H1 (cell line): ENCODE measurements at regions not wholly inside any gene's neighbourhood (a gene's known extent, or its start where the extent isn't known, plus 50 kb on each side); places are given as distances from the start of the nearest gene placed in this dataset.

Source experiments
- CTCF ChIA-PET: fragments of 300-600 bp; sonication (Branson Sonifier 250); formaldehyde crosslinking; loops from one replicate; lab custom pipeline; 2021; ENCODE audit not compliant: partially characterized antibody; lab: Charles Lee
- POLR2A ChIA-PET: fragments of 300-600 bp; sonication (Branson Sonifier 250); formaldehyde crosslinking; loops from one replicate; lab custom pipeline; 2021; ENCODE audit warnings: inconsistent platforms; ENCODE audit not compliant: partially characterized antibody; lab: Charles Lee
- DNase-seq, 2 experiments: peaks; one replicate each; pipeline versions ENCODE4 v3.0.0 to v3.0.0-alpha.2; 2010 to 2022; ENCODE audit warnings: low spot score in 2 of 2, low read depth in 1 of 2, mixed read lengths in 1 of 2
- FAIRE-seq: peaks from 2 replicates; lab custom pipeline; 2011; peaks lifted over from hg19 to GRCh38; lab: Jason Lieb, UNC
- H2AFZ ChIP-seq: 2 replicates; pipeline ENCODE4 v1.8.1; 2012; ENCODE audit warnings: low read length, inconsistent platforms
- H2AK5ac ChIP-seq: 2 replicates; pipeline ENCODE4 v1.6.1; 2013; ENCODE audit warnings: low read depth, low read length
- H2BK120ac ChIP-seq: replicated peaks from 2 replicates; pipeline ENCODE3; 2013; ENCODE audit warnings: low read depth, low read length, inconsistent platforms
- H2BK12ac ChIP-seq: 2 replicates; pipeline ENCODE4 v1.6.1; 2013; ENCODE audit warnings: low read depth, low read length
- H2BK15ac ChIP-seq: 2 replicates; pipeline ENCODE4 v1.6.1; 2013; ENCODE audit warnings: low read length
- H2BK20ac ChIP-seq: 2 replicates; pipeline ENCODE4 v1.6.1; 2013; ENCODE audit warnings: low read length
- H2BK5ac ChIP-seq: 2 replicates; pipeline ENCODE4 v1.6.1; 2013; ENCODE audit warnings: low read depth, low read length
- H3K14ac ChIP-seq: 2 replicates; pipeline ENCODE4 v1.6.1; 2013; ENCODE audit warnings: inconsistent platforms; ENCODE audit not compliant: insufficient read length
- H3K18ac ChIP-seq: 2 replicates; pipeline ENCODE4 v1.6.1; 2013; ENCODE audit warnings: low read length; ENCODE audit errors: extremely low read depth
- H3K23ac ChIP-seq: 2 replicates; pipeline ENCODE4 v1.6.1; 2013; ENCODE audit warnings: inconsistent platforms; ENCODE audit not compliant: insufficient read length
- H3K23me2 ChIP-seq: 2 replicates; pipeline ENCODE4 v1.6.1; 2013; ENCODE audit warnings: low read depth, low read length
- H3K27ac ChIP-seq: 2 replicates; pipeline ENCODE4 v1.6.1; 2011; ENCODE audit warnings: low read depth, low read length, inconsistent platforms
- H3K27me3 ChIP-seq, 4 experiments: replicated peaks in 1 of 4; 1 replicate in 1 of 4; 2 replicates in 3 of 4; pipeline versions ENCODE4 v1.6.1 to v1.8.1; 2011 to 2013; ENCODE audit warnings: low read length in 3 of 4, mild to moderate bottlenecking in 3 of 4, inconsistent platforms in 2 of 4, mixed read lengths in 2 of 4, moderate library complexity in 1 of 4; ENCODE audit not compliant: control insufficient read depth in 3 of 4, insufficient read depth in 3 of 4; ENCODE audit errors: extremely low read depth in 1 of 4
- H3K36me3 ChIP-seq, 4 experiments: 2 replicates each; pipeline versions ENCODE4 v1.6.1 to v1.8.1; 2011 to 2013; ENCODE audit warnings: mild to moderate bottlenecking in 4 of 4, low read length in 3 of 4, moderate library complexity in 2 of 4, control low read depth in 1 of 4, inconsistent platforms in 1 of 4; ENCODE audit not compliant: insufficient read depth in 4 of 4, control insufficient read depth in 2 of 4
- H3K4ac ChIP-seq: replicated peaks from 2 replicates; pipeline ENCODE3; 2013; ENCODE audit warnings: low read length, low read depth, mixed read lengths, inconsistent platforms; ENCODE audit not compliant: insufficient read length
- H3K4me1 ChIP-seq, 4 experiments: replicated peaks in 1 of 4; 1 replicate in 1 of 4; 2 replicates in 3 of 4; pipeline versions ENCODE4 v1.6.1 to v1.8.1; 2011 to 2013; ENCODE audit warnings: low read length in 3 of 4, inconsistent platforms in 2 of 4, mixed read lengths in 1 of 4; ENCODE audit not compliant: insufficient read depth in 4 of 4, control insufficient read depth in 3 of 4
- H3K4me2 ChIP-seq, 2 experiments: 2 replicates each; pipeline versions ENCODE4 v1.6.1 to v1.8.1; 2011 to 2013; ENCODE audit warnings: low read depth in 2 of 2, low read length in 2 of 2, control low read depth in 1 of 2, inconsistent platforms in 1 of 2, mild to moderate bottlenecking in 1 of 2; ENCODE audit not compliant: insufficient read depth in 1 of 2
- H3K4me3 ChIP-seq, 4 experiments: fragments of 200-600, 300-600 bp in 1 of 4; sonication (generic), shearing (Covaris generic), sonication (Bioruptor Twin) in 1 of 4; 2 replicates each; pipeline versions ENCODE4 v1.5.1 to v1.8.1; 2011 to 2016; ENCODE audit warnings: low read length in 4 of 4, low read depth in 3 of 4, control low read depth in 2 of 4, inconsistent platforms in 2 of 4, mild to moderate bottlenecking in 2 of 4, mixed read lengths in 1 of 4, moderate library complexity in 1 of 4; ENCODE audit not compliant: insufficient read depth in 2 of 4; ENCODE audit errors: extremely low read depth in 1 of 4
- H3K56ac ChIP-seq: replicated peaks from 2 replicates; pipeline ENCODE3; 2013; ENCODE audit warnings: low read depth, mild to moderate bottlenecking, mixed read lengths, low read length, inconsistent platforms; ENCODE audit not compliant: insufficient read length
- H3K79me1 ChIP-seq: 2 replicates; pipeline ENCODE4 v1.6.1; 2013; ENCODE audit warnings: low read depth, low read length, control low read depth
- H3K79me2 ChIP-seq, 2 experiments: 2 replicates each; pipeline versions ENCODE4 v1.6.1 to v1.8.1; 2012 to 2013; ENCODE audit warnings: low read length in 2 of 2, mild to moderate bottlenecking in 2 of 2, inconsistent platforms in 1 of 2; ENCODE audit not compliant: insufficient read depth in 2 of 2, control insufficient read depth in 1 of 2
- H3K9ac ChIP-seq, 4 experiments: replicated peaks in 1 of 4; 1 replicate in 1 of 4; 2 replicates in 3 of 4; pipeline versions ENCODE4 v1.6.1 to v1.8.1; 2011 to 2013; ENCODE audit warnings: low read depth in 3 of 4, low read length in 3 of 4, control low read depth in 2 of 4, mild to moderate bottlenecking in 2 of 4, moderate library complexity in 2 of 4, inconsistent platforms in 1 of 4; ENCODE audit errors: extremely low read depth in 1 of 4
- H3K9me3 ChIP-seq, 2 experiments: 2 replicates each; pipeline versions ENCODE4 v1.6.1 to v1.8.1; 2012 to 2013; ENCODE audit warnings: mild to moderate bottlenecking in 2 of 2, moderate library complexity in 2 of 2, control low read depth in 1 of 2, inconsistent platforms in 1 of 2, low read depth in 1 of 2, low read length in 1 of 2, mixed read lengths in 1 of 2; ENCODE audit not compliant: insufficient read depth in 2 of 2
- H4K20me1 ChIP-seq, 2 experiments: replicated peaks in 1 of 2; 2 replicates each; pipeline versions ENCODE3 to v1.8.1; 2011 to 2013; ENCODE audit warnings: inconsistent platforms in 2 of 2, low read length in 2 of 2, mild to moderate bottlenecking in 1 of 2; ENCODE audit not compliant: insufficient read depth in 2 of 2, control insufficient read depth in 1 of 2
- H4K5ac ChIP-seq: 2 replicates; pipeline ENCODE4 v1.6.1; 2013; ENCODE audit warnings: low read length, low read depth, mixed read lengths, inconsistent platforms; ENCODE audit not compliant: insufficient read length
- H4K8ac ChIP-seq: 2 replicates; pipeline ENCODE4 v1.8.0; 2013; ENCODE audit warnings: mild to moderate bottlenecking, moderate library complexity, low read length, inconsistent platforms; ENCODE audit not compliant: insufficient read depth; ENCODE audit errors: extremely low read depth
- H4K91ac ChIP-seq: replicated peaks from 2 replicates; pipeline ENCODE3; 2013; ENCODE audit warnings: low read length, mixed read lengths, inconsistent platforms; ENCODE audit not compliant: insufficient read length
- BCL11A ChIP-seq, 2 experiments: IDR thresholded peaks; one replicate each; pipeline ENCODE4 v1.6.1; 2011; ENCODE audit warnings: low read depth in 2 of 2, low read length in 2 of 2, mild to moderate bottlenecking in 2 of 2
- BRCA1 ChIP-seq: IDR thresholded peaks from 2 replicates; pipeline ENCODE4 v1.6.1; 2012; ENCODE audit warnings: low read depth, low read length, improper control_type of control experiment
- CTBP2 ChIP-seq: IDR thresholded peaks from 2 replicates; pipeline ENCODE4 v1.7.0; 2011; ENCODE audit warnings: borderline replicate concordance, mild to moderate bottlenecking, moderate library complexity, mixed read lengths, low read length; ENCODE audit not compliant: insufficient read depth, insufficient read length
- FOSL1 ChIP-seq: IDR thresholded peaks from 2 replicates; pipeline ENCODE4 v1.6.1; 2011; ENCODE audit warnings: mild to moderate bottlenecking, low read depth, low read length, moderate library complexity; ENCODE audit not compliant: insufficient read depth
- JUND ChIP-seq: IDR thresholded peaks from 2 replicates; pipeline ENCODE4 v1.6.1; 2011; ENCODE audit warnings: mild to moderate bottlenecking, improper control_type of control experiment, low read length
- KDM5A ChIP-seq: fragments of 200-600 bp; IDR thresholded peaks from 2 replicates; pipeline ENCODE4 v1.7.1; 2012; ENCODE audit warnings: mild to moderate bottlenecking, low read length, inconsistent platforms, mixed read lengths
- NANOG ChIP-seq: IDR thresholded peaks from 2 replicates; pipeline ENCODE4 v1.6.1; 2011; ENCODE audit warnings: low read length, low read depth, mild to moderate bottlenecking, inconsistent platforms; ENCODE audit not compliant: insufficient read depth, poor library complexity, severe bottlenecking
- RBBP5 ChIP-seq: IDR thresholded peaks from 2 replicates; pipeline ENCODE4 v1.7.1; 2012; ENCODE audit warnings: low read depth, mild to moderate bottlenecking, inconsistent platforms, low read length, moderate library complexity, borderline replicate concordance
- TAF1 ChIP-seq: IDR thresholded peaks from 2 replicates; pipeline ENCODE4 v1.6.1; 2011; ENCODE audit warnings: mild to moderate bottlenecking, low read depth, low read length
- WGBS, 2 experiments: shearing (Covaris generic) in 1 of 2; methylation state at CpG; one replicate each; pipeline versions ENCODE4 v1.1.6 to v1.1.7; 2013 to 2015; ENCODE audit warnings: low lambda C conversion rate in 2 of 2, mixed read lengths in 2 of 2, inconsistent platforms in 1 of 2, low coverage in 1 of 2, missing lambda C conversion rate in 1 of 2; ENCODE audit not compliant: insufficient replicate concordance in 2 of 2, insufficient coverage in 1 of 2, insufficient read length in 1 of 2; ENCODE audit errors: extremely low coverage in 1 of 2, missing lambda C conversion rate in 1 of 2; 5-methylcytosine and 5-hydroxymethylcytosine counted together

DNA sequence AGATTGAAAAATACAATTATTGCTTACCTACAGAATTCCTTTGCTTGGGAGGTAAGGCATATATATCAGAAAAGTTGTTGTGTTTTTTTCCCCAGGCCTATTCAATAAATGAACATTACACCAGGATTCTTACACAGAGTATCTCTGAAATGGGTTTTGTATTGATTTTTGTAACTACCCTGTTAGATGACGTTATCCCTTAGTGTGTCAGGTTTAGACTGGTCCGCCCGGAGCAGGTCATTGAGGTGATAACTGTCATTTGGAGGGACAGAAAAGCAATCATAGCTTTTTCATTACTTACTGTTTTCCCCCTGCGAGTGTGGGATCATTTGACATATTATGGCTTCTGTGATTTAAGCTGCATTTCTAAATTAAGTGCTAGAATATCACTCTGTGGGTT lies 715.2 kb upstream of the ADAMTS16 start:
- Histone ChIP-seq H2AK5ac (no peak overlapping the region), H2BK12ac (no peak overlapping the region), H3K4me2 (no peak overlapping the region), H3K27ac (no peak overlapping the region), H3K4me3 (no peak overlapping the region), H2BK20ac (no peak overlapping the region), H3K56ac (no peak overlapping the region), H2BK5ac (no peak overlapping the region), H3K9me3 (no peaks in the 10 kb centered on the region), H4K8ac (no peak overlapping the region), H4K91ac (no peak overlapping the region), H3K4ac (no peak overlapping the region), H2BK15ac (no peak overlapping the region), H3K36me3 (no peaks in the 10 kb centered on the region), H3K4me1 (no peaks in the 10 kb centered on the region), H4K5ac (no peak overlapping the region), H3K23me2 (peaks cover 4% of the 10 kb centered on the region; the same call in 1 of the 2 replicates), H3K23ac (no peak overlapping the region), H2BK120ac (no peak overlapping the region), H3K18ac (no peak overlapping the region), H3K79me1 (no peaks in the 10 kb centered on the region; the same call in 1 of the 2 replicates), H4K20me1 (peaks cover 0 to 4% of the 10 kb centered on the region in 2 experiments), H3K79me2 (no peaks in the 10 kb centered on the region), H3K14ac (no peak overlapping the region), H3K9ac (no peak overlapping the region), H2AFZ (no peak overlapping the region), H3K27me3 (no peaks in the 10 kb centered on the region)
- 90% methylated on average over 4 of the region's 4 CpGs; no CpG with 5 or more reads in 1 of the 2 experiments for WGBS, 2 experiments
- ChIA-PET POLR2A (no interaction called here), CTCF (interaction anchor here (0.6 kb wide), 1 partner anchor 172 kb away, joined by 3 read pairs; no protein-coding TSS in a partner anchor)
- TF ChIP-seq RBBP5: no peak
- TF ChIP-seq BCL11A (IDR thresholded peaks at IDR 0.05; ENCODE audit: low read depth in 2 of 2, low read length in 2 of 2): no peak
- no peak for TF ChIP-seq BRCA1
- TF ChIP-seq JUND: no peak
- no peak for TF ChIP-seq FOSL1
- no peak for TF ChIP-seq NANOG
- no peak for TF ChIP-seq CTBP2
- TF ChIP-seq TAF1: no peak
- TF ChIP-seq KDM5A: no peak
- FAIRE-seq (no peak), DNase-seq (no peak)
